Thyroid gland (tissue), 4 donors: ENCODE measurements at regions not wholly inside any gene's neighbourhood (a gene's known extent, or its start where the extent isn't known, plus 50 kb on each side); places are given as distances from the start of the nearest gene placed in this dataset.

Experiments used
- POLR2A ChIP-seq, 2 donors: fragments of 450-650 bp; IDR thresholded peaks; one replicate each; pipeline ENCODE4 v1.6.1; 2017; ENCODE audit warnings: antibody characterized with exemption in 2 of 2, mild to moderate bottlenecking in 2 of 2, moderate library complexity in 1 of 2
- TF ChIP-seq, protein P1 (sequence below), 6 experiments: fragments of 200-600 bp in 3 of 6; fragments of 450-650 bp in 3 of 6; sonication (generic) in 3 of 6; IDR thresholded peaks; one replicate each; pipeline ENCODE4 v1.5.1; 2016 to 2019; ENCODE audit warnings: antibody characterized with exemption in 6 of 6, mild to moderate bottlenecking in 2 of 6, inconsistent platforms in 1 of 6, moderate library complexity in 1 of 6

DNA sequence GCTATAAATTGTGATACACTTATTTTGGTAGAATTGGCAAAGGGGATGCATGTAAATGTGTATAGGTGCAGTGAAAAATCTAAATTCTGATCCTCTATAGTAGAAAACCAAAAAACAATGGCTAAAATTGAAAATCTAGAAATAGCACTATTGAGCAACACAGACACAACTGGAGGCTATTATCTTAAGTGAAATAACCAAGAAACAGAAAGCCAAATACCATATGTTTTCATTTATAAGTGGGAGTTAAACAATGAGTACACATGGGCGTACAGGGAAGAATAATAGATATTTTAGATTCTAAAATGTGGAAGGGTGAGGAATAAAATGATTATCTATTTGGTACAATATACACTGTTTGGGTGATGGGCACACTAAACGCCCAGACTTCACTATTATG lies 183.2 kb upstream of the TUSC1 start:
- TF ChIP-seq, protein P1, sequence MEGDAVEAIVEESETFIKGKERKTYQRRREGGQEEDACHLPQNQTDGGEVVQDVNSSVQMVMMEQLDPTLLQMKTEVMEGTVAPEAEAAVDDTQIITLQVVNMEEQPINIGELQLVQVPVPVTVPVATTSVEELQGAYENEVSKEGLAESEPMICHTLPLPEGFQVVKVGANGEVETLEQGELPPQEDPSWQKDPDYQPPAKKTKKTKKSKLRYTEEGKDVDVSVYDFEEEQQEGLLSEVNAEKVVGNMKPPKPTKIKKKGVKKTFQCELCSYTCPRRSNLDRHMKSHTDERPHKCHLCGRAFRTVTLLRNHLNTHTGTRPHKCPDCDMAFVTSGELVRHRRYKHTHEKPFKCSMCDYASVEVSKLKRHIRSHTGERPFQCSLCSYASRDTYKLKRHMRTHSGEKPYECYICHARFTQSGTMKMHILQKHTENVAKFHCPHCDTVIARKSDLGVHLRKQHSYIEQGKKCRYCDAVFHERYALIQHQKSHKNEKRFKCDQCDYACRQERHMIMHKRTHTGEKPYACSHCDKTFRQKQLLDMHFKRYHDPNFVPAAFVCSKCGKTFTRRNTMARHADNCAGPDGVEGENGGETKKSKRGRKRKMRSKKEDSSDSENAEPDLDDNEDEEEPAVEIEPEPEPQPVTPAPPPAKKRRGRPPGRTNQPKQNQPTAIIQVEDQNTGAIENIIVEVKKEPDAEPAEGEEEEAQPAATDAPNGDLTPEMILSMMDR (IDR thresholded peaks at IDR 0.05) = no peak
- no peak for TF ChIP-seq POLR2A (IDR thresholded peaks at IDR 0.05)
